Fibroblast of villous mesenchyme (primary cell): ENCODE measurements at regions not wholly inside any gene's neighbourhood (a gene's known extent, or its start where the extent isn't known, plus 50 kb on each side); places are given as distances from the start of the nearest gene placed in this dataset.

Experiments used
- DNase-seq: peaks from one replicate; pipeline ENCODE4 v3.0.0-alpha.2; 2010; ENCODE audit warnings: low read depth
- H3K4me3 ChIP-seq: 2 replicates; pipeline ENCODE4 v1.5.1; 2011; ENCODE audit warnings: low read depth, mild to moderate bottlenecking, low read length
- TF ChIP-seq, protein P1 (sequence below): IDR thresholded peaks from 2 replicates; pipeline ENCODE4 v1.5.1; 2012; ENCODE audit warnings: low read depth, mild to moderate bottlenecking, low read length; ENCODE audit not compliant: insufficient read depth

DNA sequence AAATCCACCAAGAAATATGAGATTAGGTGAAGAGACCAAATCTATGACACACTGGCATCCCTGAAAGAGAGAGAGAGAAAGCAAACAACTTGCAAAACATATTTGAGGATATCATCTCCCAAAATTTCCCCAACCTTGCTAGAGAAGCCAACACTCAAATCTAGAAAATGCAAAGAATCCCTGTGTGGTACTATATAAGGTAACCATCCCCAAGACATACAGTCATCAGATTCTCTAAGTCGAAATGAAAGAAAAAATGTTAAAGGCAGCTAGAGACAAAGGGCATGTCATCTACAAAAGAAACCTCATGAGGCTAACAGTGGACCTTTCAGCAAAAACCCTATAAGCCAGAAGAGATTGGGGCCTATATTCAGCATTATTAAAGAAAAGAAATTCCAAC, 622.1 kb upstream of the LMCD1 start:
- no peak for DNase-seq
- TF ChIP-seq, protein P1, sequence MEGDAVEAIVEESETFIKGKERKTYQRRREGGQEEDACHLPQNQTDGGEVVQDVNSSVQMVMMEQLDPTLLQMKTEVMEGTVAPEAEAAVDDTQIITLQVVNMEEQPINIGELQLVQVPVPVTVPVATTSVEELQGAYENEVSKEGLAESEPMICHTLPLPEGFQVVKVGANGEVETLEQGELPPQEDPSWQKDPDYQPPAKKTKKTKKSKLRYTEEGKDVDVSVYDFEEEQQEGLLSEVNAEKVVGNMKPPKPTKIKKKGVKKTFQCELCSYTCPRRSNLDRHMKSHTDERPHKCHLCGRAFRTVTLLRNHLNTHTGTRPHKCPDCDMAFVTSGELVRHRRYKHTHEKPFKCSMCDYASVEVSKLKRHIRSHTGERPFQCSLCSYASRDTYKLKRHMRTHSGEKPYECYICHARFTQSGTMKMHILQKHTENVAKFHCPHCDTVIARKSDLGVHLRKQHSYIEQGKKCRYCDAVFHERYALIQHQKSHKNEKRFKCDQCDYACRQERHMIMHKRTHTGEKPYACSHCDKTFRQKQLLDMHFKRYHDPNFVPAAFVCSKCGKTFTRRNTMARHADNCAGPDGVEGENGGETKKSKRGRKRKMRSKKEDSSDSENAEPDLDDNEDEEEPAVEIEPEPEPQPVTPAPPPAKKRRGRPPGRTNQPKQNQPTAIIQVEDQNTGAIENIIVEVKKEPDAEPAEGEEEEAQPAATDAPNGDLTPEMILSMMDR = no peak
- H3K4me3 ChIP-seq = no peak overlapping the region

DNA sequence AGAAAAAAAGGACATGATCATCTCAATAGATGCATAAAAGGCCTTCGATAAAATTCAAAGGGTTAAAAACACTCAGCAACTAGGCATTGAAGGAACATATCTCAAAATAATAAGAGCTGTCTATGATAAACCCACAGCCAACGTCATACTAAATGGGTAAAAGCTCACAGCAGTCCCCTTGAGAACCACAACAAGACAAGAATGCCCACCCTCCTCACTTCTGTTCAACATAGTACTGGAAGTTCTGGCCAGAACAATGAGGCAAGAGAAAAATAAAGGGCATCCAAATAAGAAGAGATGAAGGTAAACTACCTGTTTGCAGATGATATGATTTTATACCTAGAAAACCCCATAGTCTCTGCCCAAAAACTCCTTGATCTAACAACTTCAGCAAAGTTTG, 619.7 kb upstream of the LMCD1 start:
- no peak overlapping the region for H3K4me3 ChIP-seq
- TF ChIP-seq, protein P1 = no peak
- DNase-seq = no peak

DNA sequence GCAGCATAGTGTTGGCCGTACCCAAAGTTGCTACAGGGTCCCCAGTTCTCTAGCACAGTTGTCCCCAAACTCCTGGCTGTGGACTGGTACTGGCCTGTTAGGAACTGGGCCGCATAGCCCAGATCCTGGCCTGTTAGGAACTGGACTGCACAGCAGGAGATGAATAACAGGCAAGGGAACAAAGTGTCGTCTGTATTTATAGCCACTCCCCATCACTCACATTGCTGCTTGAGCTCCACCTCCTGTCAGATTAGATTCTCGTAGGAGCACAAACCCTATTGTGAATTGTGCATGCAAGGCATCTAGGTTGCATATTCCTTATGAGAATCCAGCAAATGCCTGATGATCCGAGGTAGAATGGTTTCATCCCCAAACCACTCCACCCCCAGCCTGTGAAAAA, 604.0 kb upstream of the LMCD1 start:
- H3K4me3 ChIP-seq = no peak overlapping the region
- TF ChIP-seq, protein P1 = no peak
- DNase-seq = no peak

DNA sequence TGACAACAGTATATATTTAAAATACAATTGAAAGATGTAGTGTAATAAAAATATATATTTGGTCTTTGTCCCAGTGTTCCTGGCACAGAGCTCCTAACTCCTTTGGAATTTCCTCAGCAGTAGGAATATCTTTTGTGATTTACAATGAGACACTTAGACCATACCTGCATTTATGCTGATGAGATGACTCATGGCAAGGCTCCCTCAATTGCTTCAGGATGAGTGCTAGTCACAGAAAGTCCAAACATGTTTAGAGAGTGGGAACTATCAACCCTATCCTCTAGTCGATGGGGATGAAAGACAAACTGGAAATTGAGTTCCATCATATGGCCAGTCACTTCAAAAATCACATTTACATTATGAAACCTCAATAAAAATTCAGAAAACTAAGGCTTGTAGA, 588.3 kb upstream of the LMCD1 start:
- no peak for DNase-seq
- no peak overlapping the region for H3K4me3 ChIP-seq
- TF ChIP-seq, protein P1 = no peak

DNA sequence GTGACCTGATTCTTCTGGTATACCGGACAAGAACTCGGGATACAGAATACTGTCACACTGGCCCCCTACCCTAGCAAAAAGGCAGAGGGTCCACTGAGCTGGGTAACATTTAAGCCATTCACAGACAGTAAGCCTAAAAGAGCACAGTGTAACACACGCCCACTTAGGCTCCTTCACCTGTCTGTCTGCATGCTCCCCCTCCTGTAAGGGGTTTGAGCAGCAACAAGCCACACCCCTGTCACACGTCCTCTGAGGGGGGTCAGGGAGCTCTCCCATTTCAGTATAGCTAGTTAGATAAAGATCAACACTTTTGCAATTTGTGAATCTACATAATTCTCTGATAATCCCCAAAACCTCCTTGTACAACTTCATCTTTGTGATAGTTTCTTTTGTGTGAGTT, 586.3 kb upstream of the LMCD1 start:
- TF ChIP-seq, protein P1 = no peak
- DNase-seq = no peak
- no peak overlapping the region for H3K4me3 ChIP-seq

DNA sequence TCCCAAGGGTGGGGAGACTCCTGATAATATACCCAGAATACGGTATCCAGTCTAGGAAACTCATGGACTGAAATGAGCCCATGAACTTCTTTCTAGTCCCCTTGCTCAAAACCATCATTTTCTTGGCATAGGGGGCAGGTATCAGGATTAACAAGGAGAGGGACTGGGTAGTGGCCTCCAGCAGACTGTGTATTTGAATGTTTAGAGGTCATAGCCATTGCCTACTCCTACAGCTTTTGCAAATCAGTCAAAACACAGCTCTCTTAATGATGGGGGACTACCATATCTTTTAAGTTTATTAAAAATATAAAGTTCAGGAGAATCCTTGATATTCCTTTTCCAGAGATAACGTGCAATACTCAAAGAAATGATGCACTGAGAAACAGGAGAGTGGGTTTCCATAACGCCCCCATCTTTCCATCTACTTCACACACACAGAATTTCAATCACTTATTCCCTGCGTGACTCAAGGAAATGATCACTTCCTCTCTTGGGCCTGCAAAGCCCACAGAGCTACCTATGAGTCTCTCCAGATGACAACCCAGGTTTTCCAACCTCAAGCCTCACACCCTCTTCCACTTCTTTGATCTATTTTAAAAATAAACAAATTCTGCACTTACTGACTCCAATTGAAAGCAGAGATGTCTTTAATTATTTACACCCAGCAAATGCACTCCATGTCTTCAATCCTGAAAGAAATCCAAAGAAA, 584.0 kb upstream of the LMCD1 start:
- DNase-seq = no peak
- H3K4me3 ChIP-seq = no peak overlapping the region
- TF ChIP-seq, protein P1 = no peak

DNA sequence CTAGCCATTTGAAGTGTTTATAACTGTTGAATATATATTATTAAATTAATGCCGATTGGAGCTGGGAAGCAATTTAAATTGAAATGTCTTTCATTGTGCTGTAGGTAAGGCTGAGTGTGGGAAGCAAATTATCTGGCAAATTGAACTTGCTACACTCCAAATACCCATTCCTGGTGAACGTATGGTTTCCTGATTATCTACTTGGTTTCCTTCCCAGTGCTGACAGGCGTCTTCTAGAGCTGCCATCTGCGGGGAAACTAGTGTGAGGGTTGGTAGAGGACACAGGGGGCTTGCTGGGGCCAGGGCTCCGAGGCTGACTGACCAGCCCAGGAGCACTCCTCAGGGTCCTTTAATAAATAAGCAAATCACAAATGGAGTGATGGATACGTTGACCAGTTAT, 581.4 kb upstream of the LMCD1 start:
- DNase-seq = no peak
- TF ChIP-seq, protein P1 = no peak
- no peak overlapping the region for H3K4me3 ChIP-seq
